ENCODE measurements at regions not wholly inside any gene's neighbourhood (a gene's known extent, or its start where the extent isn't known, plus 50 kb on each side); places are given as distances from the start of the nearest gene placed in this dataset.

DNA sequence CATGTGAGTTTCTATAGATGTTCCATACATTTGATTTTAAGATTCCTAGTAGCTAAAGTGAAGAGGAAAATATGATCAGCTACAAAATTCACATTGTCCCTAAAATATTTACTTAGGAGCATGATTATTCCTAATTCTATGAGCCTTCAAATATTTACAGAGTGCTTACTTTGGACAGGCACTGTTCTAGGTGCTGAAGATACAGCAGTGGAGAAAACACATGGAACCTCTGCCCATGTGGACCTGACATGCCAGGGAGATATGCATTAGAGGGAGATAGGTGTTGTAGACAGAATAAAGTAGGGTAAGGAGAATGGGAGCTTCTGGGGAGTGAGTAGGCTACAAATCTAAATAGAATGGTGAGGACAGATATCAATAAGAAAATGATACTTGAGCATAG is 62.6 kb upstream of the TACR1 start:
- no peak for DNase-seq
- TF ChIP-seq GATA1 (IDR thresholded peaks at IDR 0.05; ENCODE audit: low read depth, low read length), result no peak
- TF ChIP-seq POLR2A (IDR thresholded peaks at IDR 0.05; ENCODE audit: low read length), result no peak

DNA sequence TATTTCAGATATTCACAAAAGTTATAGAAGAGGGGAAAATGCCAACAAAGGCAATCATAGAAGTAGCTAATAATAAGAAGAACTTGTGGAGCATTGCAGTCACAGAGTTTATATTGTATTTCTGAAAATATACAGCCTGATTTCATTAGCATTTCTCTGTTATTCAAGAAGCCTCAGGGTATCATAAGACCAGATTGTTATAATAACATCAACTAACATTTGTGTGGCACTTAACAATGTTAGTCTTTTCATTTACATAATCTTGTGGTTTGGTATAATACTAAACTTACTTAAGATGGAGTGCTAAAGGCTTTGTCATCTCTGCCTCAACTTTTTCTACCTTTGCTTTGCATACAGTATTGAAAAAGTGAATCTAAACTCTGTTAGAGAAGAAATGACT is 61.6 kb upstream of the TACR1 start:
- no peak for DNase-seq
- no peak for TF ChIP-seq POLR2A (IDR thresholded peaks at IDR 0.05; ENCODE audit: low read length)
- TF ChIP-seq GATA1 (IDR thresholded peaks at IDR 0.05; ENCODE audit: low read depth, low read length), result no peak

DNA sequence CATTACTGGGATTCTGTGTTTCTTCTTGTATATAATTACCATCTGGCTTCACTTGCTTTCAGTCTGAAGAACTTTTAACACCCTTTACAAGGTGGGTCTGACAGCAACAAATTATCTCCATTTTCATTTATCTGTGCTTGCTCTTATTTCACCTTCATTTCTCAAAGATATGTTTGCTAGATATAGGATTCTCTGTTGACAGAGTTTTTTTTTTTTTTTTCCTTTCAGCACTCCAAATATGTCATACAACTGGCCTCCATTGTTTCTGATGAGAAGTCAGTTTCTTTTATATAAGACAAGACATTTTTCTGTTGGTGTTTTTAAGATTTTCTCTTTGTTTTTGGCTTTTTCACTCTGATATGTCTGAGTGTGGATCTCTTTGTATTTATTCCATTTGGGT is 59.3 kb upstream of the TACR1 start:
- no peak for TF ChIP-seq GATA1 (IDR thresholded peaks at IDR 0.05; ENCODE audit: low read depth, low read length)
- no peak for TF ChIP-seq POLR2A (IDR thresholded peaks at IDR 0.05; ENCODE audit: low read length)

DNA sequence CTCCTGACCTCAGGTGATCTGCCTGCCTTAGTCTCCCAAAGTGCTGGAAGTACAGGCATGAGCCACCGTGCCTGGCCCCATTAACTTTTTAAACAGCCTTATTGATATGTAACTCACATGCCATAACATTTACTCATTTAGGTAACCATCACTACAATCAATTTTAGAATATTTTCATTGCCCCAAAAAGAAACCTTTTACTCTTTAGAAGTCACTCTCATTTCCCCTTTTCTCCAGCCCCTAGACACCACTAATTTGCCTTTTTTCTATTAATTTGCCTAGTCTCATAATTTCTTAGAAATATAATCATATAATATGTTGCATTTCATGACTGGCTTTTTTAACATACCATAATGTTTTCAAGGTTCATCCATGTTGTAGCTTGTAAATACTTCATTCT is 57.2 kb upstream of the TACR1 start:
- DNase-seq, result no peak
- TF ChIP-seq POLR2A (IDR thresholded peaks at IDR 0.05; ENCODE audit: low read length) (no peak), GATA1 (IDR thresholded peaks at IDR 0.05; ENCODE audit: low read depth, low read length) (no peak)

More for the DNA sequence above, 59.3 kb upstream of the TACR1 start:
- DNase-seq, result no peak

DNA sequence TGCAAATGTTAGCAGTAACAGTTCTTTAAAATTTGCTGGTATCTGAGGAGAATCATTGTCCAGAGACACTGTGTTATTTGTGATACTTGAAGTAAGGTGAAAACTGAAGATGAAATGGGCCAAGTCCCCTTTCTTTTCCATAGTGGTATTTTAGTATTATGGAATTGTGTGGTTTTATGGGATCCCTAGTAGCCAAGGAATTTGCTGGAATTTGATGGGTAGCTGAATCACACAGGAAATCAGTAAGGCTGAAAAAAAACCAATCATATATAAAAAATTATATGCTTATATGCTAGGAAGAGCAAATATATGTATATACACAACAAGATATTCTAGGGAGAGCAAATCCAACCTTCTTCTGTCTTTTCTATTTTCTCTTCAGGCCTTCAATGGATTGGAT is 54.2 kb upstream of the TACR1 start:
- DNase-seq, result no peak
- no peak for TF ChIP-seq GATA1 (IDR thresholded peaks at IDR 0.05; ENCODE audit: low read depth, low read length)
- no peak for TF ChIP-seq POLR2A (IDR thresholded peaks at IDR 0.05; ENCODE audit: low read length)

DNA sequence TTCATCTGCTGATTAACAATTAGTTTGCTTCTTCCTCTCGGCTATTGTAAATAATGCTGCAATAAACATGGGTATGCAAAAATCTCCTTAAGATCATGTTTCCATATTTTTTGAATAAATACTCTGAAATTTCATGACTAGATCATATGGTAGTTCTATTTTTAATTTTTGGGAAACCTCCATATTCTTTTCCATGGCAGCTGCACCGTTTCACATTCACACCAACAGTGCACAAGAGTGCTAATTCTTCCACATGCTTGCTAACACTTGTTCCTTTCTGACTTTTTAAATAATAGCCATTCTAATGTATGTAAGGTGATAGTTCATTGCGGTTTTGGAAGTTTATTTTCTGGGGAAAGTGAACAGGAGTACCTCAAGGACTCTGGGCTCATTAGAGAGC is 52.6 kb upstream of the TACR1 start:
- DNase-seq, result no peak

More for the DNA sequence above, 52.6 kb upstream of the TACR1 start:
- TF ChIP-seq GATA1 (IDR thresholded peaks at IDR 0.05; ENCODE audit: low read depth, low read length) (no peak), POLR2A (IDR thresholded peaks at IDR 0.05; ENCODE audit: low read length) (no peak)

Data from erythroblast (primary cell).